ENCODE measurements at regions not wholly inside any gene's neighbourhood (a gene's known extent, or its start where the extent isn't known, plus 50 kb on each side); places are given as distances from the start of the nearest gene placed in this dataset.

- H3K27me3 ChIP-seq (ENCODE audit: insufficient read depth, low read length, poor library complexity, severe bottlenecking), result no peaks in the 10 kb centered on the region
- Mint-ChIP-seq H3K27me3 (no peaks in the 10 kb centered on the region), H3K27ac (no peak overlapping the region), H3K9me3 (peaks cover 3 to 24% (median 7%) of the 10 kb centered on the region in 5 donors), H3K36me3 (no peaks in the 10 kb centered on the region), H3K4me1 (no peaks in the 10 kb centered on the region), H3K4me3 (no peak overlapping the region)
- H3K27ac ChIP-seq (ENCODE audit: low read depth, low read length), result no peak overlapping the region
- no peak for DNase-seq
- H3K4me1 ChIP-seq (ENCODE audit: insufficient read depth, low read length), result no peaks in the 10 kb centered on the region
- ChIA-PET CTCF (no interaction called here), POLR2A (no interaction called here)
- no peaks in the 10 kb centered on the region for H3K36me3 ChIP-seq (ENCODE audit: insufficient read depth, low read length)
- H3K9me3 ChIP-seq (ENCODE audit: low read length), result no peaks in the 10 kb centered on the region
- no peak overlapping the region for H3K4me3 ChIP-seq (ENCODE audit: low read length)
Measured at GRCh38 chr4:60249784-60250183, 950.3 kb upstream of the ADGRL3 start.

- Mint-ChIP-seq H3K36me3 (no peaks in the 10 kb centered on the region), H3K27me3 (no peaks in the 10 kb centered on the region), H3K27ac (no peak overlapping the region), H3K4me3 (no peak overlapping the region), H3K4me1 (no peaks in the 10 kb centered on the region), H3K9me3 (peaks cover 3 to 27% (median 10%) of the 10 kb centered on the region in 5 donors)
- Histone ChIP-seq H3K4me1 (ENCODE audit: insufficient read depth, low read length) (no peaks in the 10 kb centered on the region), H3K27me3 (ENCODE audit: insufficient read depth, low read length, poor library complexity, severe bottlenecking) (no peaks in the 10 kb centered on the region), H3K36me3 (ENCODE audit: insufficient read depth, low read length) (no peaks in the 10 kb centered on the region), H3K9me3 (ENCODE audit: low read length) (no peaks in the 10 kb centered on the region), H3K27ac (ENCODE audit: low read depth, low read length) (no peak overlapping the region), H3K4me3 (ENCODE audit: low read length) (no peak overlapping the region)
- ChIA-PET POLR2A (no interaction called here), CTCF (no interaction called here)
- no peak for DNase-seq
Measured at GRCh38 chr4:60250657-60251056, 949.5 kb upstream of the ADGRL3 start.

- CTCF ChIA-PET, result no interaction called here
- H3K9me3 Mint-ChIP-seq, result peaks cover 0 to 38% (median 7%) of the 10 kb centered on the region in 5 donors
- H3K9me3 ChIP-seq (ENCODE audit: low read length), result no peaks in the 10 kb centered on the region
Measured at GRCh38 chr4:60259781-60260180, 940.3 kb upstream of the ADGRL3 start.

GRCh38 chr4:60266505-60266904 lies 933.6 kb upstream of the ADGRL3 start:
- Histone ChIP-seq H3K4me3 (ENCODE audit: low read length) (no peak overlapping the region), H3K4me1 (ENCODE audit: insufficient read depth, low read length) (no peaks in the 10 kb centered on the region), H3K27me3 (ENCODE audit: insufficient read depth, low read length, poor library complexity, severe bottlenecking) (no peaks in the 10 kb centered on the region), H3K36me3 (ENCODE audit: insufficient read depth, low read length) (no peaks in the 10 kb centered on the region), H3K9me3 (ENCODE audit: low read length) (no peaks in the 10 kb centered on the region), H3K27ac (ENCODE audit: low read depth, low read length) (no peak overlapping the region)
- Mint-ChIP-seq H3K9me3 (peaks cover 0 to 12% (median 9%) of the 10 kb centered on the region in 5 donors), H3K4me1 (no peaks in the 10 kb centered on the region), H3K27me3 (no peaks in the 10 kb centered on the region), H3K4me3 (no peak overlapping the region), H3K36me3 (no peaks in the 10 kb centered on the region), H3K27ac (no peak overlapping the region)
- CTCF ChIA-PET, result no interaction called here
- POLR2A ChIA-PET, result no interaction called here
- DNase-seq, result no peak

More at GRCh38 chr4:60259781-60260180, 940.3 kb upstream of the ADGRL3 start:
- no peaks in the 10 kb centered on the region for H3K27me3 Mint-ChIP-seq
- H3K36me3 Mint-ChIP-seq, result no peaks in the 10 kb centered on the region
- H3K4me1 Mint-ChIP-seq, result no peaks in the 10 kb centered on the region
- Histone ChIP-seq H3K27ac (ENCODE audit: low read depth, low read length) (no peak overlapping the region), H3K27me3 (ENCODE audit: insufficient read depth, low read length, poor library complexity, severe bottlenecking) (no peaks in the 10 kb centered on the region), H3K4me3 (ENCODE audit: low read length) (no peak overlapping the region), H3K4me1 (ENCODE audit: insufficient read depth, low read length) (no peaks in the 10 kb centered on the region), H3K36me3 (ENCODE audit: insufficient read depth, low read length) (no peaks in the 10 kb centered on the region)
- POLR2A ChIA-PET, result no interaction called here
- H3K27ac Mint-ChIP-seq, result no peak overlapping the region
- H3K4me3 Mint-ChIP-seq, result no peak overlapping the region
- DNase-seq, result no peak

GRCh38 chr4:60296386-60296785 lies 903.7 kb upstream of the ADGRL3 start:
- no peaks in the 10 kb centered on the region for H3K36me3 ChIP-seq (ENCODE audit: insufficient read depth, low read length)
- no peaks in the 10 kb centered on the region for H3K4me1 ChIP-seq (ENCODE audit: insufficient read depth, low read length)
- Mint-ChIP-seq H3K9me3 (peaks cover 9 to 46% (median 18%) of the 10 kb centered on the region in 5 donors), H3K4me3 (no peak overlapping the region), H3K27ac (no peak overlapping the region), H3K36me3 (no peaks in the 10 kb centered on the region), H3K4me1 (no peaks in the 10 kb centered on the region), H3K27me3 (no peaks in the 10 kb centered on the region)
- no peak for DNase-seq
- CTCF ChIA-PET, result no interaction called here
- no peak overlapping the region for H3K4me3 ChIP-seq (ENCODE audit: low read length)
- H3K9me3 ChIP-seq (ENCODE audit: low read length), result no peaks in the 10 kb centered on the region
- H3K27ac ChIP-seq (ENCODE audit: low read depth, low read length), result no peak overlapping the region
- no peaks in the 10 kb centered on the region for H3K27me3 ChIP-seq (ENCODE audit: insufficient read depth, low read length, poor library complexity, severe bottlenecking)
- POLR2A ChIA-PET, result no interaction called here

GRCh38 chr4:60313611-60314178 lies 886.4 kb upstream of the ADGRL3 start:
- Histone ChIP-seq H3K4me3 (ENCODE audit: low read length) (no peak overlapping the region), H3K4me1 (ENCODE audit: insufficient read depth, low read length) (no peaks in the 10 kb centered on the region), H3K27ac (ENCODE audit: low read depth, low read length) (no peak overlapping the region), H3K27me3 (ENCODE audit: insufficient read depth, low read length, poor library complexity, severe bottlenecking) (no peaks in the 10 kb centered on the region), H3K36me3 (ENCODE audit: insufficient read depth, low read length) (no peaks in the 10 kb centered on the region), H3K9me3 (ENCODE audit: low read length) (no peaks in the 10 kb centered on the region)
- no peak overlapping the region for H3K27ac Mint-ChIP-seq
- no peaks in the 10 kb centered on the region for H3K36me3 Mint-ChIP-seq
- ChIA-PET POLR2A (no interaction called here), CTCF (no interaction called here)
- H3K4me1 Mint-ChIP-seq, result no peaks in the 10 kb centered on the region
- DNase-seq, result no peak
- peaks cover 5 to 35% (median 17%) of the 10 kb centered on the region in 5 donors for H3K9me3 Mint-ChIP-seq
- no peaks in the 10 kb centered on the region for H3K27me3 Mint-ChIP-seq
- H3K4me3 Mint-ChIP-seq, result no peak overlapping the region

- POLR2A ChIA-PET, result no interaction called here
- no peak overlapping the region for H3K27ac ChIP-seq (ENCODE audit: low read depth, low read length)
- H3K9me3 ChIP-seq (ENCODE audit: low read length), result no peaks in the 10 kb centered on the region
- H3K27ac Mint-ChIP-seq, result no peak overlapping the region
- H3K4me1 ChIP-seq (ENCODE audit: insufficient read depth, low read length), result no peaks in the 10 kb centered on the region
- CTCF ChIA-PET, result no interaction called here
- no peaks in the 10 kb centered on the region for H3K27me3 Mint-ChIP-seq
- H3K9me3 Mint-ChIP-seq, result peaks cover 5 to 39% (median 17%) of the 10 kb centered on the region in 5 donors
- no peak for DNase-seq
- H3K27me3 ChIP-seq (ENCODE audit: insufficient read depth, low read length, poor library complexity, severe bottlenecking), result no peaks in the 10 kb centered on the region
- no peak overlapping the region for H3K4me3 ChIP-seq (ENCODE audit: low read length)
- no peaks in the 10 kb centered on the region for H3K36me3 ChIP-seq (ENCODE audit: insufficient read depth, low read length)
- H3K36me3 Mint-ChIP-seq, result no peaks in the 10 kb centered on the region
- H3K4me1 Mint-ChIP-seq, result no peaks in the 10 kb centered on the region
- no peak overlapping the region for H3K4me3 Mint-ChIP-seq
Measured at GRCh38 chr4:60314416-60314815, 885.7 kb upstream of the ADGRL3 start.

- ChIA-PET CTCF (no interaction called here), POLR2A (no interaction called here)
- no peak overlapping the region for H3K27ac Mint-ChIP-seq
- Histone ChIP-seq H3K9me3 (ENCODE audit: low read length) (no peaks in the 10 kb centered on the region), H3K36me3 (ENCODE audit: insufficient read depth, low read length) (no peaks in the 10 kb centered on the region), H3K4me1 (ENCODE audit: insufficient read depth, low read length) (no peaks in the 10 kb centered on the region), H3K4me3 (ENCODE audit: low read length) (no peak overlapping the region), H3K27me3 (ENCODE audit: insufficient read depth, low read length, poor library complexity, severe bottlenecking) (no peaks in the 10 kb centered on the region), H3K27ac (ENCODE audit: low read depth, low read length) (no peak overlapping the region)
- no peaks in the 10 kb centered on the region for H3K27me3 Mint-ChIP-seq
- no peak for DNase-seq
- no peaks in the 10 kb centered on the region for H3K4me1 Mint-ChIP-seq
- H3K36me3 Mint-ChIP-seq, result no peaks in the 10 kb centered on the region
- H3K9me3 Mint-ChIP-seq, result peaks cover 5 to 47% (median 17%) of the 10 kb centered on the region in 5 donors
- no peak overlapping the region for H3K4me3 Mint-ChIP-seq
Measured at GRCh38 chr4:60315586-60315985, 884.5 kb upstream of the ADGRL3 start.

GRCh38 chr4:60326735-60327134 lies 873.4 kb upstream of the ADGRL3 start:
- no peak overlapping the region for H3K27ac Mint-ChIP-seq
- Histone ChIP-seq H3K27me3 (ENCODE audit: insufficient read depth, low read length, poor library complexity, severe bottlenecking) (no peaks in the 10 kb centered on the region), H3K4me1 (ENCODE audit: insufficient read depth, low read length) (no peaks in the 10 kb centered on the region), H3K36me3 (ENCODE audit: insufficient read depth, low read length) (no peaks in the 10 kb centered on the region), H3K27ac (ENCODE audit: low read depth, low read length) (no peak overlapping the region), H3K9me3 (ENCODE audit: low read length) (no peaks in the 10 kb centered on the region), H3K4me3 (ENCODE audit: low read length) (no peak overlapping the region)
- no peak overlapping the region for H3K4me3 Mint-ChIP-seq
- ChIA-PET POLR2A (no interaction called here), CTCF (no interaction called here)
- H3K36me3 Mint-ChIP-seq, result no peaks in the 10 kb centered on the region
- H3K27me3 Mint-ChIP-seq, result no peaks in the 10 kb centered on the region
- no peak for DNase-seq
- H3K4me1 Mint-ChIP-seq, result no peaks in the 10 kb centered on the region
- peaks cover 1 to 19% (median 5%) of the 10 kb centered on the region in 5 donors for H3K9me3 Mint-ChIP-seq

Measured in CD8-positive, alpha-beta memory T cell (primary cell).